GM21717 (cell line): ENCODE measurements at regions not wholly inside any gene's neighbourhood (a gene's known extent, or its start where the extent isn't known, plus 50 kb on each side); places are given as distances from the start of the nearest gene placed in this dataset.

Experiments
- ATAC-seq: cut with Tn5 transposase; IDR thresholded peaks from one replicate; pipeline ENCODE4 v1.9.1; 2021; ENCODE audit warnings: mild to moderate bottlenecking, moderate library complexity; ENCODE audit not compliant: unreplicated experiment

- no peak for ATAC-seq
Measured at GRCh38 chr1:14470802-14471201, 127.7 kb upstream of the KAZN start.

- ATAC-seq, result no peak
Measured at GRCh38 chr1:14474856-14475255, 123.6 kb upstream of the KAZN start.

- no peak for ATAC-seq
Measured at GRCh38 chr1:14476170-14476955, 122.1 kb upstream of the KAZN start.

GRCh38 chr1:14478120-14478519 lies 120.4 kb upstream of the KAZN start:
- ATAC-seq, result no peak

DNA sequence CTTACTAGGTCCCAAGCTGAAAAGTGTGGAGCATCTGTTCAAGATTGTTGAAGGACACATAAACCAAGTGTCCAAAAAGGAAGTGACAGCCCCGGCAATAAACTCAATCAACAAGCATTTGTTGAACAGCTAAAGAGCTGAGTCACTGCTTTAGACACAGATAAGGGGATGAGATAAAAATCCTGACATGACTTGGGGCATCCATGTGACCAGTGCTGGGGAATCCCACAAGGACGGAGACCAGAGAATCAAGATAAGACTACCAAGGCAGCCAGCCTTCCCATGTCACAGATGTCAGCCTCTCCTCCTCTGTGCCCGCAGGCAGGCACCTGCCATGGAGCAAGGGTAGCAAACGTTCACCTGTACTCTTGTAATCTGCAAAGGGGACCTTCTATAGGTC lies 118.6 kb upstream of the KAZN start:
- no peak for ATAC-seq

DNA sequence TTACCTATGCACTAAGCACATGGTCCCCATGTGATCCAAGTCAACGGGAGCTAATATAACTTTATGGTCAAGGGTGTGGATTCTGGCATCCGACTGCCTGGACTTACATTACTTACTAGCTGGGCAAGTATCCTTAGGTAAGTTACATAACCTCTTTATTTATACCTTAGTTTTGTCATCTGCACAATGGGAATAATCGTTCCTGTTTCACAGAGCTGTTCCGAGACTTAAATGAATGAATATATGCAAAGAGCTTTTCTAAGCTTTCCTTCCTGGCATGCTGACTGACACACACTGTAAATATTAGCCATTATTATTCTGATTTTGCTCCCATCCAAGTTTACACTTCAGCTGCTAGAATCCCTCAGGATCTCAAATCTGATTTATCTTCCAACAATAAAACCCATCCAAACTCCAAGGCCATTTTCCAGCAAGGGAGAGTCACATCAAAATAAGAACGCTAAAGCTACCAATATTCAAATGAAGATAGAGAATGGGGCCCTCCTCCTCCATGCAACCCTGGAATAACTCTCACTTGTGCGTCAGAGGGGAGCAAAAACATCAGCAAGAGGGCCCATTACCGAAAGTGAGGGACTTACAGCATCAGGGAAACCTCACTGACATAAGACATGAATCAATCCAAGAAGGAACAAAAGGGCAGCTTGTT lies 115.6 kb upstream of the KAZN start:
- ATAC-seq, result no peak

DNA sequence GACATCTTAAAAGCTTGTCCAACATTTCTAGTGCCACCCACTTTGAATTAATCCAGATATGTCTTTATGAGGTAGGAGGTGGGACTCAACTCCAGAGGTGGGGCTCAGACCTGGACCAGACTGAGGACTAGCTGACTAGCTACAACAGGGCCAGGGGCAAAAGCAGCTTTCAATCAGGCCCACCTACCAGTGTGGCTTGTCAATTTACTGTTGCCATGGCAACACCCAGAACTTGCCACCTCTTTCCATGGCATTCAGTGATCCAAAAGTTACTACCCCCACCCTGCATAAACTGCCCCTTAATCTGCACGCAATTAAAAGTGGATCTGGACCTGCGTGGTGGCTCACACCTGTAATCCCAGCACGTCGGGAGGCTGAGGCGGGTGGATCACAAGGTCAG lies 113.2 kb upstream of the KAZN start:
- ATAC-seq, result no peak

- ATAC-seq, result no peak
Measured at GRCh38 chr1:14486401-14487201, 111.9 kb upstream of the KAZN start.

DNA sequence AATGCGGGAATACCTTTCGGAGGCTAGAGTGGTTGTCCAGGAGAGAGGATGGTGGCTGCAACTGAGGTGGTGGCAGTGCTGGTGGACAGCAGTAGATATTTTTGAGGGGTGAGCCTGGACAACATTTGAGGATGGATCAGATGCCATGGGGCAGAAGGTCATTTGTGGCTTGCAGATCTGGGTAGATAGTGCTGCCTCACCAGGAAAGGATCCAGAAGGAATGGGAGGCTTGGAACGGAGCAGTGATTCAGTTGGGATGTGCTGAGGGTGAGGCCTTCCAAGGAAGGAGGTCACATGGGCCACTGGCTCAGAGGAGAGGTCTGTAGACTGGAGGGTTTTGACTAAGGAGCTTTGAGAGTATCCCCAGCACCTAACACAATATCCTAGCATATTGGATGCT lies 110.8 kb upstream of the KAZN start:
- ATAC-seq, result no peak

DNA sequence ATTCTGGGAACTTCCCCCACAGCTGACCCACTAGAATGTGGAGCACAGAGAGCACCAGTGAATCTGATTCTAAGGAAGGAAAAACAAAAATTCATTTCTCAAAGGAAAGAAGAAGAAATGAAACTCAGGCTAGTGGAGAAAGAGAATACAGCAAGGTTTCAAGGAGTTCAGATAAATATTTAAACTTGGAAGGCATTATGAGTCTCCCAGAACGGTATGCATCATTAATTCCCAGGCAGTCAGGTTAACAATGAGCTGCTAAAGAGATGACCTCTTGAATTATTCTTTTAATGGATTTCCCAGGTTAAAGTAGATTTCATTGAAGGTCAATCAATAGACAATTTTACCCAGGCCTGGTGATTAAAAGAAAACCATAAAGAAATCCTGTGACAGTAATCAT lies 103.6 kb upstream of the KAZN start:
- no peak for ATAC-seq

DNA sequence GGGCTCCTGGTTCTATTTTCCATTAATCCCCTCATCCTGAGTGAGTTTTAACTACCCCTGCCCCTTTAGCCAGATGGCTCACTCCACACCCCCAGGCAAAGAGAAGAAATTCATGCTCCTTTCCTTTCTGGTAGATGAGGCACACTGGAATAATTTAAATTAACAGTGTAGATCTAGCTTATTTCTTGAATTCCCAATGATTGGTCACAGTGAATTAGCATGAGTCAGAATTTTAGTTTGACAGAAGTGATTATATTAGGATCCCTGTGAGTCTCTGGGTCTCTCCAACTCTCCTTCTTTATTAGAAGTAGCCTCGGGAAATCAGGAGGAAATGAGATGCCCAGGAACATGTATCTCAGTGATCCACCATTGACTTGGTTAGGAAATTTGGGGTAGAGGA lies 103.1 kb upstream of the KAZN start:
- no peak for ATAC-seq

DNA sequence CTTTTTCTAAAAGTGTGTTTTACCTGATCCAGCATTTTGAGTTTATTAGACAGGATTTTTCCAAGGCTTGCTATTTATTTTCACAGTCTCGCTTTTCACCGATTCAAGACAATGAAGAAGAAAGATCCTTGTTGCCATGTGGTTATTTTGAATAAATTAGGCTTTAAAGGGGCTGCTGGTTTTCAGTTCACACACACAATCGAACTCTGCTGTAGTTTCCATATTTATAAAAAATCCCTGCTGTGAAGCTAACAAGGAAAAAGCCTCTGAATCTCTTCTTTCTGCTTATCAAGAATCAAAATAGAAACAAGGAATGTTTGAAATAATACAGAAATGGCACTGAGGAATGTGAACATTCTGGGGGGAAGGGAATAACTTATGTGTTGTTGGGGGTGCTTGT lies 102.5 kb upstream of the KAZN start:
- ATAC-seq, result no peak

DNA sequence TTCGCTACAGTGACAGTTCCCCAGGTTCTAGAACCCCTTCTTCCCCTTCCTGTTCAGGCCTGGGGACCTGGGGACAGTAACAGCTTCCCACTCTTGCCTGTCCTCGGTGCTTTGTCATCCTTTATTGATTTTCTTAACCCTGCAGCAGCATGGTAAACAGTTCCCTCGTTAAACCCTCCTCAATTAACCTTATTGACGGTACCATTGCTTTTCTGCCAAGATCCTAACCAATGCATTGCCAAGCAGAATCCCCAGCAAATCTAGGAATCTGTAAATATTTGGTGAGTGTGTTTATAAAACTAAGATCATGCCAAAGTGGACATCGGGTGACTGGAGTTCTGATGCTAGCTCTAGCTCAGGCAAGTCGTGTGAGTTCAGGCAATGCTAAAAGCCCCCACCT lies 99.6 kb upstream of the KAZN start:
- no peak for ATAC-seq

DNA sequence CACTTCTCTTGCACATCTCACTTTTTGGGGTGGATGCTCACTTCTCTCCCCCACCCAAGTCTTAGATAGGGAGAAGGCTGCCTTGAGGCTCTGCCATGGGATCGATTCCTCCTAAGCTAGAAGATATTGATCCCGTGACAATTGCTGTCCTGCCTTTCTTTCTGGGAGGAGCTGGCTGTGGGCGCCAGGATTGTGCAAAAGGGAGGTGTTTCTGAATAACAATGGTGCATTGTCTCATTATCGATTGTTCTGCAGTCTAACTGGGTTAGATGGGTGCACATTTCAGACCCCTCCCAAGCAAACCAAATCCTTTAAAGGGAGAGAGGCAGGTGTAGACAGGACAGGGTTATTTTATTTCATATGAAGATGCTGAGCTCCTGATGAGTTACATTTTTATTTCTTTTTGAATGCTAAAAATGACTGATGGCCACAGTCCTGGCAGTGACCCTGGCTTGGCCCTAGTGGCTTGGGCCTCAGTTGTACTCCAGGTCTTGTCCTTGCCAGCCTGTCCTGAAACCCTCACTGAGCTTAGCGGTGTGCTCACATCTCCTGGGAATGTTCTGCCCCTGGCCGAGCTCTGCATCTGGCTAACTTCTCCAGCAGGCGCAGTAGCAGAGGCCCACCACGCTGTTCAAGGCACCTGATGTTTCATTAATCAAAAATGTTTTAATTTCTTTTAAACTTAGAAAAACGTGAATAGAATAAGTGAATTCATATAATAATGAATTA lies 99.0 kb upstream of the KAZN start:
- ATAC-seq, result no peak

- ATAC-seq, result no peak
Measured at GRCh38 chr1:14500041-14500440, 98.4 kb upstream of the KAZN start.

DNA sequence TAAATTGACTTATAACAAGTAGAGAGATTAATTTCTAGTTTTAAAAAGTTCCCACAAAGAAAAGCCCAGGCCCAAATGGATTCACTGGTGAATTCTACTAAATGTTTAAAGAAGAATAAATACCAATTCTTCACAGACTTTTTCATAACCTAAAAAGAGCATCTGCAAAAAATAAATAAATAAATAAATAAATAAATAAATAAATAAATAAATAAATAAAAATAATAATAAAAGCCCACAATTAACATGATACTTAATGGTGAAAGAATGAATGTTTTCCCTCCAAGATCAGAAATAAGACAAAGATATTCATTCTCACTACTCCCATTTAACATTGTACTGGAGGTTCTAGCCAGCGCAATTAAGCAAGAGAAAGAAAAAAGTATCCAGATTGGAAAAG lies 97.6 kb upstream of the KAZN start:
- no peak for ATAC-seq

DNA sequence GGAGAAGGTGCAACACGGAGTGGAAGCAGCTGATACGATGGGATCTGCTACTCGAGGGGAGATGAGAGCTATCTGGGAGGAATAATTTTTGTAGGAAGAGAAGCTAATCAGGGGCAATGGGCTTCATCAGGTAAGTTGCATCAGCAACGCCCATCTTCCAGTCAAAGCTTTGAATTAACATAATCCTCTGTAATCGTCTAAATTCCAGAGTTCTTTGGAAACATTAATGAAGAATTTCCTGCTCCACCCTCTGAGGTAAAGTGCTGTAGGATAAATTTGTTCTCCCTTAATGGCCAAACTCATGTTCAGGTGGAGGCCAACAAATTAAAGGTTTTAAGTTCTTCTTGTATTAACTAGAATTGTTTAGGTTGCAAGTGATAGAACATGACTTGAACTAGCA lies 94.0 kb upstream of the KAZN start:
- ATAC-seq, result no peak

GRCh38 chr1:14506471-14507255 lies 91.8 kb upstream of the KAZN start:
- no peak for ATAC-seq

- ATAC-seq, result no peak
Measured at GRCh38 chr1:14507262-14507661, 91.2 kb upstream of the KAZN start.

GRCh38 chr1:14508613-14509012 lies 89.9 kb upstream of the KAZN start:
- ATAC-seq, result no peak
